GM12878 (cell line): ENCODE measurements at regions not wholly inside any gene's neighbourhood (a gene's known extent, or its start where the extent isn't known, plus 50 kb on each side); places are given as distances from the start of the nearest gene placed in this dataset.

ENCODE experiments used
- ASH2L ChIP-seq: fragments of 300-600, 200-600 bp; sonication (generic); IDR thresholded peaks from 2 replicates; pipeline ENCODE4 v1.6.1; 2017; ENCODE audit warnings: low read depth, mild to moderate bottlenecking, borderline replicate concordance
- ATF2 ChIP-seq: IDR thresholded peaks from 2 replicates; pipeline ENCODE4 v1.6.1; 2012; ENCODE audit warnings: low read length, inconsistent platforms
- BCLAF1 ChIP-seq: fragments of 450-650 bp; IDR thresholded peaks from 2 replicates; pipeline ENCODE4 v1.6.1; 2017; ENCODE audit warnings: antibody characterized with exemption, mild to moderate bottlenecking, moderate library complexity
- EZH2 ChIP-seq: IDR thresholded peaks from 2 replicates; pipeline ENCODE4 v1.6.1; 2012; ENCODE audit warnings: low read depth, mild to moderate bottlenecking, control low read depth, inconsistent platforms, low read length, borderline replicate concordance; ENCODE audit not compliant: control insufficient read depth
- JUND ChIP-seq: IDR thresholded peaks from 2 replicates; pipeline ENCODE4 v1.6.1; 2012; ENCODE audit warnings: low read depth, mild to moderate bottlenecking, low read length, improper control_type of control experiment, moderate library complexity
- SKIL ChIP-seq: fragments of 450-650 bp; IDR thresholded peaks from 2 replicates; pipeline ENCODE4 v1.6.1; 2017; ENCODE audit warnings: mild to moderate bottlenecking, low read depth, inconsistent platforms; ENCODE audit not compliant: poor library complexity, severe bottlenecking
- SP1 ChIP-seq: IDR thresholded peaks from one replicate; pipeline ENCODE4 v1.6.1; 2011; ENCODE audit warnings: low read depth, low read length
- TCF12 ChIP-seq: IDR thresholded peaks from 2 replicates; pipeline ENCODE4 v1.6.1; 2011; ENCODE audit warnings: low read depth, mild to moderate bottlenecking, low read length

GRCh38 chr22:47334601-47335000 lies 572.2 kb downstream of the TBC1D22A start:
- TF ChIP-seq ATF2 (no peak), EZH2 (no peak), SKIL (no peak), BCLAF1 (no peak), TCF12 (no peak), ASH2L (no peak), SP1 (no peak), JUND (no peak)
